Omental fat pad (tissue), 3 donors: ENCODE measurements at regions not wholly inside any gene's neighbourhood (a gene's known extent, or its start where the extent isn't known, plus 50 kb on each side); places are given as distances from the start of the nearest gene placed in this dataset.

Experiments used
- ATAC-seq: fragments of 150-250 bp; one replicate; pipeline ENCODE4 v1.9.1; 2016; ENCODE audit warnings: mild to moderate bottlenecking, moderate library complexity; ENCODE audit not compliant: low FRiP score
- DNase-seq: peaks from one replicate; pipeline ENCODE4 v3.0.0-alpha.2; 2019; ENCODE audit warnings: low spot score
- CTCF ChIP-seq, 3 donors: fragments of 450-650 bp; IDR thresholded peaks; one replicate each; pipeline ENCODE4 v1.5.1; 2016 to 2017; ENCODE audit warnings: antibody characterized with exemption in 3 of 3, mild to moderate bottlenecking in 3 of 3, moderate library complexity in 2 of 3

- DNase-seq (no peak), ATAC-seq (no peak)
- no peak for TF ChIP-seq CTCF (IDR thresholded peaks at IDR 0.05)
Measured at GRCh38 chr5:86439593-86440110, 178.1 kb upstream of the COX7C start.

GRCh38 chr5:86442036-86442745 lies 175.6 kb upstream of the COX7C start:
- DNase-seq (no peak), ATAC-seq (no peak)
- TF ChIP-seq CTCF (IDR thresholded peaks at IDR 0.05), result no peak

GRCh38 chr5:86447362-86447761 lies 170.4 kb upstream of the COX7C start:
- ATAC-seq (no peak), DNase-seq (no peak)
- no peak for TF ChIP-seq CTCF (IDR thresholded peaks at IDR 0.05)

- ATAC-seq (no peak), DNase-seq (no peak)
- TF ChIP-seq CTCF (IDR thresholded peaks at IDR 0.05), result no peak
Measured at GRCh38 chr5:86452251-86452650, 165.5 kb upstream of the COX7C start.

GRCh38 chr5:86460519-86460918 lies 157.2 kb upstream of the COX7C start:
- DNase-seq (no peak), ATAC-seq (no peak)
- no peak for TF ChIP-seq CTCF (IDR thresholded peaks at IDR 0.05)

GRCh38 chr5:86461169-86461956 lies 156.4 kb upstream of the COX7C start:
- ATAC-seq (no peak), DNase-seq (no peak)
- TF ChIP-seq CTCF (IDR thresholded peaks at IDR 0.05), result no peak
